ENCODE measurements at regions not wholly inside any gene's neighbourhood (a gene's known extent, or its start where the extent isn't known, plus 50 kb on each side); places are given as distances from the start of the nearest gene placed in this dataset.

DNA sequence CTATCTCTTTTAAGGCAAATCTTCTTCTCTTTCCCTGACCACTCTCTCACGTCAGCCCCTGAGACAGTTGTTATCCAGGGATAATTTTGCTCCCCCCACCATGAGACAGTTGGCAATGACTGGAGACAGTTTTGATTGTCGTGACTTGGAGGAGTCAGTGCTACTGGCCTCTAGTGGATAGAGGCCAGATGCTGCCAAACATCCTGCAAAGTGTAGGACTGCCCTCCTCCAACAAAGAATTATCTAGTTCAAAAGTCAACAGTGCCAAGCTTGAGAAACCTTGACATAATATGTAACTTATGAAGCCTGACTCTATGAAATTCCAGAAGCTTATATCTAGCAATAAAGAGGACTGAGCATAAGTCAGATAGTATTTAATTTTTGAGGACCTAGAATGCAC is 502.1 kb upstream of the IGFBP7 start:
- no peak for DNase-seq (ENCODE audit: low read depth, low spot score)

GRCh38 chr4:57607566-57608180 is 497.5 kb upstream of the IGFBP7 start:
- no peak for DNase-seq (ENCODE audit: low read depth, low spot score)

GRCh38 chr4:57605376-57605775 is 495.2 kb upstream of the IGFBP7 start:
- DNase-seq (ENCODE audit: low read depth, low spot score): no peak

DNA sequence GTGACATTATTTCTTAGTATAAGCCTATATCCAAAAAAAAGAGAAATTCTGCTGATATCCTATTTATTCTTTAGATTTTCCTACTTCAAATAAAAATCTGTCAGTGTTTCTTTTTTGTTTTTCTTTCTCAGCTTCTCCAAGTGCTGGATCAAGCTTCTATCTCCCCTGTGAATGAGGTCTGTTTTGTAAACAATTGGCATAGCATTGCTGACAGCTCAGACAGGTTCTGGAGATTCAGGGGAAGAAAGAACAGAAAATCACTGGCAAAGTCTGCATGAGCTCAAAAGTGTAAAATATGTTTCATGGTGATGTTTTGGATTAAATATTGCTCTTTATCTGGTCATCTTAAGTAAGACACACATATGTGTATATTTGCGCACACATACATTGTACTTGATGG is 492.0 kb upstream of the IGFBP7 start:
- no peak for DNase-seq (ENCODE audit: low read depth, low spot score)

GRCh38 chr4:57591073-57591472 is 480.9 kb upstream of the IGFBP7 start:
- DNase-seq (ENCODE audit: low read depth, low spot score): no peak

DNA sequence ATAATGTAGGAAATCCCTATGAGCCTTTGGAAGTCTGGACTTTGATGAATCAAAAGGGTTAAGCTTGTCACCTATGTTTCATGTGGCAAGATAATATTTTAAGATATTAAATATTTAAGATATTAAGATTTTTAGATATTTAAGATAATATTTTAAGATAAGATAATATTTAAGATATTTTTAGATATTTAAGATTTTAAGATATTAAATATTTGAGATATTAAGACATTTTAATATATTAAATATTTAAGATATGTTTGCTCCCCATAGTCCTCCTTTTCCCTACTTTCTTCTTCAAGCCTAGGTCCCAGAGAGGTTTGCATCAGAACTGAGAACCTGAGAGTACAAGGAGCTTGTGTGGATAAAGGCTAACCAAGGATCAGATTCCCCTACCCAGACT is 478.4 kb upstream of the IGFBP7 start:
- DNase-seq (ENCODE audit: low read depth, low spot score): no peak

GRCh38 chr4:57580710-57581599 is 470.8 kb upstream of the IGFBP7 start:
- DNase-seq (ENCODE audit: low read depth, low spot score): no peak

- no peak for DNase-seq (ENCODE audit: low read depth, low spot score)
Observed at GRCh38 chr4:57575426-57575825, 465.2 kb upstream of the IGFBP7 start.

DNA sequence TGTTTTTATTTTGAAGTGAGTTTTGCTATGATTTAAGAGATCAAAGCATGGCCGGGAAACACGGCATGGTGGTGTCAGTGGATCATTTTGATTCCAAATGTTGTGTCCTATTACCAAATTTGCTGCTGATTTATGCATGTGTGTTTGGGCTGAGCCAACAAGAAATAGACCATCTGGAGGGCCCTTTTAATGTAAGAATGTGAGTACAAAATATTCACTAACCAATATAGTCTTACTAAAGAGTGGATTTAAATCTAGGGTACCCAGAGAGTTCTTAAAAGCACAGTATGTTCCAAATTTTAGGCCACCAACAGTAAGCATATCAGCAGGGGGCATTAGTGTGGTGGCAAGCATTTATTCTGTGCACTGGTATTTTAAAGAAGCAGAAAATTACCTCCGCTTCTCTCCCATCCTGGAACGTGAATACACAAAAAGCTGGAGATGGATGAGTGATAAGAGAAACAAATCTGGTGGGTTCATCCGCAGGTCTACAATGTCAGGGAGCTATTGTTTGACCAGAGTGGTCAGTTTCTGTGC is 444.4 kb upstream of the IGFBP7 start:
- DNase-seq (ENCODE audit: low read depth, low spot score): no peak

DNA sequence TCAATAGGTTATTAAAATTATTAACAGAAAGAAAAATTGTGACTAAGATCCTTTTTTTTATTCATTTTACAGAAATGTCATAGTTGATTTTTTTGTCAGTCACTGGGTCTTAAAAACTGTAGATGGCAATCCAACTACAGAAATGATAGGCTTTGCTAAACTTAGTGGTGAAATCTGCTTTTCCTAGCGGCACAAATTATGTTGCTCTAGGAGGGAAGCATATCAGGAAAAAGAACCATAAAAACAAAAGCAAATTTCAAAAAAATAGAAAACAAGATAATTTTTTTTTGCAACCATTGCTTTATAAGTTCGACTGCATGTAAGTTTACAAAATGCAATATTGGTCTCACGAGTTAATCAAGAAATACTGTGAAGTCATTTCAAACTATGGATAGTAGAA is 443.5 kb upstream of the IGFBP7 start:
- DNase-seq (ENCODE audit: low read depth, low spot score): no peak

DNA sequence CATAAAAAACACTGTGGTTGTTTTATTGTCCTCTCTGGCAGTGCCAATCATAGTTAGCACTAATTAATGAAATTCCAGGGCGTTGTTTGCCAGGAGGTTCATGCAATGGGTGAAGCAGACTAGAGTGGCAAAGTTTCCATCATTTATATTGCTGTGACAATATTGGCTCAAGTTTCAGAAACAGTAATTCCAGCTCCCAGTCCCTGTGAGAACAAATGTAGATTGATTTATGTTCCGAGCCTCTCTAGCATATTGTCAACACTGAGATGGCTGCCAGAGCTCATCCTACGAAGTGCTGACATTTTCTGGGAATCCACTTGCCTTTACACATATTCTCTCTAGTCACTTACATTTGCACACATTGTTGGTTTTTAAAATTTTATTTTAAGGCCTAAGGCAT is 440.0 kb upstream of the IGFBP7 start:
- DNase-seq (ENCODE audit: low read depth, low spot score): no peak

GRCh38 chr4:57548856-57549255 is 438.7 kb upstream of the IGFBP7 start:
- no peak for DNase-seq (ENCODE audit: low read depth, low spot score)

- no peak for DNase-seq (ENCODE audit: low read depth, low spot score)
Observed at GRCh38 chr4:57544811-57545654, 434.8 kb upstream of the IGFBP7 start.

- no peak for DNase-seq (ENCODE audit: low read depth, low spot score)
Observed at GRCh38 chr4:57504797-57505530, 394.8 kb upstream of the IGFBP7 start.

- no peak for DNase-seq (ENCODE audit: low read depth, low spot score)
Observed at GRCh38 chr4:57504139-57504538, 394.0 kb upstream of the IGFBP7 start.

GRCh38 chr4:57501720-57502119 is 391.5 kb upstream of the IGFBP7 start:
- DNase-seq (ENCODE audit: low read depth, low spot score): no peak

- DNase-seq (ENCODE audit: low read depth, low spot score): no peak
Observed at GRCh38 chr4:57499786-57500185, 389.6 kb upstream of the IGFBP7 start.

GRCh38 chr4:57498251-57498650 is 388.1 kb upstream of the IGFBP7 start:
- DNase-seq (ENCODE audit: low read depth, low spot score): no peak

DNA sequence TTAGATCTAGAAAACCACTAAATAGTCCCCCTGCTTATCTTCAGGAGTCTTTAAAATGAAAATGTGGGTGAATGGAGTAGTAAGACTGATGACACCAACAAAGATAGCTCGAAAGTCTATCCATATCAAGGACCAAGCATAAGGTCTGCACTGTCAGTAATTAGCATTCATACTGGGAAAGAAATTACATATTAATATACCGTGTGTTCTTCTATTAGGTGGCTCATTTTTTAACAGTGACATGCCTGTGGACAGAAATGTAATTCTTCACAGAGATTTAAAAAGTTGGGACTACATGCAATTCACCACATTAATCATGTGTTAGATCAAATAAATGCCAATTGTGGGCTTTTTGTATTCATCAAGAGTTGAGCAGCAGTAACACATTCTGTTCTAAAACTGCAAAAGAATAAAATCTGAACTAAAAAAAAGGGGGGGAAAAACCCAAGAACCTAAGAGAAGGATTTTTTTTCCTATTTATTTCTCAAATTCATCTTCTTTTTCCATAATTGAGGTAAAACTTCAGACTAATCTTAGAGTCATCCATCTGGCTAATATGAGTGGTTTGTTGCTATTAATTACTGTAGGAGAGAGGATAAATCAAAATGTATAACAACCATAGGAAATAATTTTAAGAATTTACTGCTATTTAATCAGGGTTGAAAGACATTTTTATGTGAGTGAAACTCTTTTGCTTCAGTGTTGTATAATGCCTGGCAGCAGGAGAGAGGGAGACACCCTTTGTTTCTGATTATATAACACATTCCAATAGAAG is 386.7 kb upstream of the IGFBP7 start:
- DNase-seq (ENCODE audit: low read depth, low spot score): no peak

GRCh38 chr4:57494821-57495220 is 384.6 kb upstream of the IGFBP7 start:
- no peak for DNase-seq (ENCODE audit: low read depth, low spot score)

Measured in brain pericyte (primary cell).